Spinal cord (tissue), 9 donors: ENCODE measurements at regions not wholly inside any gene's neighbourhood (a gene's known extent, or its start where the extent isn't known, plus 50 kb on each side); places are given as distances from the start of the nearest gene placed in this dataset.
"Not testable (repeated sequence)": the region's sequence is repeated elsewhere in the genome, so short reads cannot be mapped to it uniquely, and the experiment has no call there.

Experiments used
- DNase-seq, 6 donors: peaks; one replicate each; pipeline versions ENCODE4 v3.0.0 to v3.0.0-alpha.2; 2013 to 2015; ENCODE audit warnings: low spot score in 6 of 6, low read depth in 4 of 6
- H3K27ac ChIP-seq: one replicate; pipeline ENCODE4 v1.5.1; 2013; ENCODE audit warnings: low read depth, low read length, control low read depth
- H3K27me3 ChIP-seq: one replicate; pipeline ENCODE4 v1.6.1; 2013; ENCODE audit warnings: low read length; ENCODE audit not compliant: control insufficient read depth, insufficient read depth
- H3K36me3 ChIP-seq: one replicate; pipeline ENCODE4 v1.6.1; 2013; ENCODE audit warnings: low read length; ENCODE audit not compliant: control insufficient read depth, insufficient read depth
- H3K4me1 ChIP-seq: one replicate; pipeline ENCODE4 v1.6.1; 2013; ENCODE audit warnings: low read length; ENCODE audit not compliant: control insufficient read depth, insufficient read depth
- H3K4me3 ChIP-seq: one replicate; pipeline ENCODE4 v1.5.1; 2013; ENCODE audit warnings: low read depth, low read length, control low read depth
- H3K9me3 ChIP-seq: one replicate; pipeline ENCODE4 v1.6.1; 2013; ENCODE audit warnings: low read length; ENCODE audit not compliant: control insufficient read depth, insufficient read depth
- WGBS: methylation state at CpG from one replicate; pipeline ENCODE4 v1.1.5; 2013; ENCODE audit warnings: missing lambda C conversion rate; ENCODE audit not compliant: insufficient coverage; 5-methylcytosine and 5-hydroxymethylcytosine counted together
- donor health status: healthy.

GRCh38 chr20:30291064-30291379 lies 966.4 kb upstream of the DEFB115 start:
- H3K4me3 ChIP-seq, H3K36me3 ChIP-seq, H3K4me1 ChIP-seq: not testable (repeated sequence)

GRCh38 chr20:30291686-30292085 lies 965.8 kb upstream of the DEFB115 start:
- 87% methylated on average over 12 of the region's 32 CpGs for WGBS
- not testable (repeated sequence) for H3K36me3 ChIP-seq, H3K4me1 ChIP-seq, H3K4me3 ChIP-seq, H3K9me3 ChIP-seq, H3K27me3 ChIP-seq, H3K27ac ChIP-seq, DNase-seq

More at GRCh38 chr20:30291064-30291379, 966.4 kb upstream of the DEFB115 start:
- DNase-seq, H3K27me3 ChIP-seq, H3K27ac ChIP-seq, H3K9me3 ChIP-seq: not testable (repeated sequence)
- no CpG with 5 or more reads among the region's 4 CpGs for WGBS

DNA sequence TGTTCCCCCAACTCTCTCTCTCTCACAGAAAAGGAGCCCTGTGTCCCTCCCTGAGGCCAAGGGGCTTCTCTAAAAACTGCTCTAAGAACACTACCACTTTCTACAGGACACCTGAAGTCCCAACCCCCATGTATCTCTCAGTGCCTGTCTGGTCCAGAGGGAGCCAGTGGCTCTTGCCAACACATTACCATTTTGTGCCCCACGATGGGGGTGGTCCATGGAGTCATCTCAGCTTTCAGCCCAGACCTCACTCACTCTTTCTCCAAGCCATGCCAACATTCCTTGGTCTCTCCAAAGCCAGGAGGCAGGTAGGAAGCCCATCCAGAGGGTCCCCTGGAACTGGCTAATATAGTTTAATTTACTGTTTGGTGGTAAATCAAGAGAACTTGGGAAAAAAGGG lies 962.1 kb upstream of the DEFB115 start:
- not testable (repeated sequence) for H3K27me3 ChIP-seq, DNase-seq, H3K4me3 ChIP-seq, H3K27ac ChIP-seq, H3K4me1 ChIP-seq, H3K9me3 ChIP-seq, H3K36me3 ChIP-seq
- WGBS = 44% methylated on average over 1 of the region's 1 CpG

GRCh38 chr20:30295967-30296366 lies 961.5 kb upstream of the DEFB115 start:
- not testable (repeated sequence) for H3K9me3 ChIP-seq, H3K27me3 ChIP-seq, H3K27ac ChIP-seq, H3K4me1 ChIP-seq, H3K36me3 ChIP-seq, H3K4me3 ChIP-seq, DNase-seq
- WGBS = 64% methylated on average over 4 of the region's 9 CpGs

- not testable (repeated sequence) for H3K9me3 ChIP-seq, H3K27ac ChIP-seq, H3K36me3 ChIP-seq, H3K4me1 ChIP-seq, DNase-seq, H3K27me3 ChIP-seq, H3K4me3 ChIP-seq
- no CpG with 5 or more reads among the region's 1 CpG for WGBS
Measured at GRCh38 chr20:30297878-30298595, 959.4 kb upstream of the DEFB115 start.

DNA sequence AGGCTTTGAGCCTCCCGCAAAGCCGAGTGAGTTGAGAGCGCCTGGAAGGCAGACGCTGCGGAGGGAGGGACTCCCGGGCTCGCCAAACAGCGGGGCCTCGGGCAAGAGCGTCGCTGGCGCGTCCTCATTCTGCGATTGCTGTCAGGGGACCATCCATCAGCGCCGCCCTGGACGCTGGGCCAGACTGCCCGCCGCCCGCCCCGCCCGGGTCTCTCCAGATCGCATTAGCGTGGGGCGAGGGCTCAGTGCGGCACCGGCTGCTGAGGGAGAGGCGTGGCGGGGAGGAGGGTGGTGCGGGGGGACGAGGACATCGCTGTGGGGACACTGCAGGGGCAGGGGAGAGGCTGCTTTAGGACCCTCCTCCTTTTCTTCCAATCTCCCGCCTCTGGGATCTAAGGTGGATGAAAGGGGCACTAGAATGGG lies 957.2 kb upstream of the DEFB115 start:
- DNase-seq, H3K4me3 ChIP-seq, H3K27me3 ChIP-seq, H3K27ac ChIP-seq, H3K4me1 ChIP-seq, H3K36me3 ChIP-seq, H3K9me3 ChIP-seq: not testable (repeated sequence)
- WGBS = 15% methylated on average over 25 of the region's 33 CpGs

GRCh38 chr20:30302786-30303185 lies 954.7 kb upstream of the DEFB115 start:
- H3K36me3 ChIP-seq, H3K4me1 ChIP-seq, H3K27me3 ChIP-seq, H3K27ac ChIP-seq, H3K9me3 ChIP-seq, H3K4me3 ChIP-seq, DNase-seq: not testable (repeated sequence)

GRCh38 chr20:30309938-30310337 lies 947.5 kb upstream of the DEFB115 start:
- H3K4me1 ChIP-seq, DNase-seq, H3K27ac ChIP-seq, H3K9me3 ChIP-seq, H3K27me3 ChIP-seq, H3K4me3 ChIP-seq, H3K36me3 ChIP-seq: not testable (repeated sequence)
- no CpG with 5 or more reads among the region's 1 CpG for WGBS

- not testable (repeated sequence) for H3K4me3 ChIP-seq, H3K27ac ChIP-seq, H3K4me1 ChIP-seq, H3K36me3 ChIP-seq, H3K27me3 ChIP-seq, H3K9me3 ChIP-seq, DNase-seq
- no CpG with 5 or more reads among the region's 2 CpGs for WGBS
Measured at GRCh38 chr20:30310385-30310784, 947.1 kb upstream of the DEFB115 start.

DNA sequence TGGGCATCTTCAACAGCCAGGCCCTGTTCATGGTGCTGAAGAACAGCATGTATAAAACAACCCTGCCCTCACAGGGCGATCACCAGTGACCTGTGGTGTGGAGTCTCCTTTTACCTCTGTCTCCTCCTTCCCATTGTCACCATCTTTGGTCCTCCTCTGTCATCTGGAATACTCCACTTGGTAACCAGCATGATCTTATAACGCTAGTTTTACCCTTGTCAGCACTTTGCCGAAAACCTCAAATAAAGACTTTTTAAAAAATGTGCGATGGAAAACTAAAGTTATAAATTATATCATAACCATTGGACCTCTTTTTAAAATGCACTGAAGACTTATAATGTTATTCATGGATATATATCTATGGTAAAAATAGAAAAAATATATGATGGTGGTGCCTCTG lies 945.2 kb upstream of the DEFB115 start:
- not testable (repeated sequence) for H3K4me1 ChIP-seq, H3K27me3 ChIP-seq, H3K9me3 ChIP-seq, DNase-seq, H3K36me3 ChIP-seq, H3K27ac ChIP-seq, H3K4me3 ChIP-seq
- no CpG with 5 or more reads among the region's 4 CpGs for WGBS
